GM18511 (cell line): ENCODE measurements at regions not wholly inside any gene's neighbourhood (a gene's known extent, or its start where the extent isn't known, plus 50 kb on each side); places are given as distances from the start of the nearest gene placed in this dataset.

Experiments used
- ATAC-seq: cut with Tn5 transposase; IDR thresholded peaks from one replicate; pipeline ENCODE4 v1.9.1; 2021; ENCODE audit warnings: mild to moderate bottlenecking, moderate library complexity; ENCODE audit not compliant: unreplicated experiment

DNA sequence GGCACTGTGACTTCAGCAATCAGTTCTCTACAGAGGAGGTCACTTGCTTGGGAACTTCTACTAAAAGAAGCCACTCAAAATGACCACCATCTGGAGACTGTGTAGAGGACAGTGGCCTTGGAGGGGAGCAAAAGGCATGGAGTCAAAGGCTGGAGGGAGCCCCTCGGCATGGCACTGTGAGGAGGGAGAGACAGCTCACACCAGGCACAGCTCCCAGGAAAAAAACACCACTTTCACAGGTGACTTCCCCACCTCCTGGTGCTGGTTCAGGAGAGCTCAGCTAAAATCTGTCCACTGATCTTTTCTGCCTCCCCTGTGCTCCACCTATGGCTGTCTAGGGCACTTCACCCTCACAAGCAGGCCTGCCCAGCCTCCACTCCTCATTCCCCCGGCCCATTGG lies 649.4 kb upstream of the MGMT start:
- no peak for ATAC-seq

DNA sequence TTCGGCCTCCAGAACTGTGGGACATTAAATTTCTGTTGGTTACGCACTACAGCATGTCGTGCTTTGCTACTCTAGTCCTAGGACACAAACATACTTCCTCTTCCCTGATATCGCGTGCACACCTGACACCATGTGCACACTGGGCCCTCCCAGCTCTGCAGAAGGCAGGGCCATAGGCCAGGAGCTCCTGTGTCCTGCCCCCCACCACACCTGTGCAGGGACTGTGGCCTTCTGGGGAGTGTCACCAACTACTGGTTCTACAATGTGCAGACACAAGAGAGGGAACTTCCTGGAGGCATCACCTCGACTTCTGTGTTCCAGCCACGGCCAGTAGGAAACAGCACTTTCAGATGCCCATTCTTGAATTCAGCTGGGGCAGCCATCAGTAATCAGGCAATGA lies 646.4 kb upstream of the MGMT start:
- no peak for ATAC-seq

DNA sequence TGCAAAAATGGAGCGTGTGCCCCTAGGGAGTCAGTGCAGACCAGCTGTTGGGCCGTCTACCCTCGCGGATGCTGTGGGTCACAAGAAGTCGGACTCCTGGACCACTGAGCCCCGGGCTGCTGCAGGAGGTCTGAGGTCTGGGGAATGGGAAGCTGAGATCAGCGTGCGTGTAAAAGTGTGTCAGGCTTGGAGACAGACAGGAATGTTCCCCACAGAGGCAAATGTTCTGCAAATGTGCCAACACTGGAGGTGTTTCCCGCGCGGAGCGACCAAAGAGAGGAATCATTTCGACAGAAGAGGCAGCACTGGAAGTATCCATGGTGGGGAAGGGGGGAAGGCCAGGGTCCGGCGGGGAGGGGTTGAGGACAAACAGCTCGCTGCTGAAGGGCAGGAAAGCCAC lies 643.8 kb upstream of the MGMT start:
- ATAC-seq, result no peak

DNA sequence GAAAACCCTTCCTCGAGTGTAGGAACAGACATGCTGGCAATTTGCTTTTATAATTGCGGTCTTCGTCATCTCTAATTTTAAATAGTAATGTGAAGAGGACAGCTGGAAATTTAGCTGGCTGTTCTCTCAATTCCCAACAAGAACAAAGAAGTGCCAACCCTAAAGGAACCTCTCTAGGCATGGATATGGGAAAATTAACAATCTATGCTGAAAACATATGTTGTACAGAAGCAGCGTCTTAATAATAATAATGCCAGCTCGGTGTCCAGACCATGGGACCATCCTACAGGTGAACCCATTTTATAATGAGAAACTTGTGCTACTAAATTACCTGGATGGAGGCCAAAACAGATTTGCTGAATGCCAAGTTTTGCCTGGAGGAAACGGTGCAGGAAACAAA lies 641.4 kb upstream of the MGMT start:
- ATAC-seq, result no peak

DNA sequence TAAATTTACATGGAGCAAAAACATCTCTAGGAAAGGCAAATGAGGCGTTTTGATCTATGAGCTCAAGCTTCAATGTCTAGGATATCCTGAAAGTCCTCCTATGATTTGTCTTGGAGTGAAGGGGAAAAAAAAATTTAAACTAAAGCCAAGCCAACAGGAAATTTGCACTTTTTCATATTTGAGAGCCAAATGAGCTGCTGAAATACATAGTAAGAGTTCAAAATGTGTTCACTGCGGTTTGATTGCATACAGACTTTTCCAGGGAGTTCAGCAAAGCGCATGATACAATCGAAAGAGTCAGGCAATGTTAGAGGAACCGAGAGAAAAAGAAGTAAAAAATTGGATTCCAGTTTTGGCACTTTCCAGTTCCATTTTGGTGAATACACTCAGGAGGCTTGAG lies 633.4 kb upstream of the MGMT start:
- ATAC-seq, result no peak

DNA sequence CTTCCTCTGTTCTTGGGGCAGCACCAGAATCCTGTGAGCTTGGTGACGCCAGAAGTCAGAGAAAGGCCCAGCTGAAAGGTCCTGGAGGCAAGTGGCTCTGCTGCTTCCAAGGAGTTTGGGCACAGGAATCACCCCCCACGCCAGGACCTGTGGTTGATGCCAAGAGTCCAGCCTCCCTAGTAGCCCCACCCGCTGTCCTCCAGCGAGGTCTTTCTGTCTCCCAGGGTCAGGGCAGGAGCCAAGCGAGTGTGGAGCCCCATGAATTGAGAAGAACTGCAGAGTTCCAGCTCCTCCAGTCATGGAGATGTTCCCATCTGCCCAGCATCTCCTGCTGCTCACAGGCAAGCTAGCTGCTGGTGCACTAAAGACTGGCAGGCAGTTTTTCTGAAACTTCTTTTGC lies 631.7 kb upstream of the MGMT start:
- ATAC-seq, result no peak

DNA sequence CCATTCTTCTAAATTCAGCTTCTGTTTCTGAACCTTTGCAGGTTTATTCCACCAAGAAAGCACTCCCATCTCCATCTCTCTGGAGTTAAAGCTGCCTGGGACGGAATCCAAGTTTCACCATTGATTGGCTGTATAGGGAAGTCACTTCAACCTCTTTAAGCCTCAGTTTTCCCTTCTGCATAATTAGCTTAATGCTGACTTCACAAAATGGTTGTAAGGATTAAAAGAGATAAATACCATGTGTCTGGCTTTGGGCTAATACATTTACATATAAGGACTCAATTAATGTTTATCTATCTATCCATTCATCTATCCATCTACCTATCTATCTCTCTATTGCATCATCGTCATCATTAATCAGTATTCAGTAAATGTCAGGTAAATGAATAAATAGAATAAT lies 629.6 kb upstream of the MGMT start:
- no peak for ATAC-seq

DNA sequence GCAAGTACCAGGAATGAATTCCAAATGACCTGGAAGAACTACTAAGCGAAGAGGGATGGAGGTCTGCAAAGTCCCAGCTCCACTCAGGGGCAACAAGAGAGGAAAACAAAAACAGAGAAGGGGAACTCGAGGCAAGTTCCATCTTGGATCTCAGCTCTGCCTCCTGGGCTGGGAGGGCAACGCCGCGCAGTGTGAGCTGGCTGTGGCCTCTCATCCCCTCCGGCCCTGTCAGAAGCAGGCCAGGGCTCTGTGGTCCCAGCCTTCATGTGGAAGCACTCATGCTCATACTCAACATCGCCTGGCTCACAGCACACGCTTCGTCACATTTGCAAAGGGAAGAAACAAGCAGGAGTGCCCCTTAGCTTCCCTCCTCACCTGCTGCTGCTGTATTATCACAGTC lies 627.9 kb upstream of the MGMT start:
- ATAC-seq, result no peak

DNA sequence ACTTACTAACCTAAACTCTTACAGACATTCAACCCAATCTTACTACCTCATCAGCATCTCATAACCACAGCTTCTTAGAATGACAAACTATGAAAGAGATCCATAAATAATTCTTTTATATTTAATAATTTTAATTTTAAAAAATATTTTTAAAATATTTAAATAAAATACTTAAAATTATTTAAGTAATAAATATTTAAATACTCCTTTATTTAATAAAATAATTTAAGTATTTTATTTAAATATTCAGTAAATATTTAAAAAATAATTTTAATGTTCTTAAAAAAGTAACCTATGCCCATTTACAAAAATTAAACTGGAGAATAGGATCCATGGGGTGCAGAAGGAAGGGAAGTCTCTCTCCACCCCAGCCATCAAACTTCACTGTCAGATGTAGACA lies 627.3 kb upstream of the MGMT start:
- no peak for ATAC-seq

DNA sequence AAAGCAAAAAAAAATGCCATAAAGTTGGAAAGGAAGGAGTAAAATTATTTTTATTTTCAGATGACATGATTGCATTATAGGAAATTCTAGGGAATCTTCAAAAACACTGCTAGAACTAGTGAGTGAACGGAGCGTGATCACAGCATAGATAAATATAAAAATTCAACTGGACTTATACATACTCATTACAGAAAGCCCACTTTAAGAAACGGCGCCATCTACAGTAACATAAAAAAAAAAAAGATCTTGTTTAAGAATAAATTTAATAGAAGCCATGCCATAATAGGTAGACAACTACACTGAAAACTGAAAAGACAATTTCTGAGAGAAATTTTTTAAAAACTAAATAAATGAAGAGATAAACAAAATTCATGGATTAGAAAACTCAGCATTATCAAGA lies 623.1 kb upstream of the MGMT start:
- no peak for ATAC-seq

DNA sequence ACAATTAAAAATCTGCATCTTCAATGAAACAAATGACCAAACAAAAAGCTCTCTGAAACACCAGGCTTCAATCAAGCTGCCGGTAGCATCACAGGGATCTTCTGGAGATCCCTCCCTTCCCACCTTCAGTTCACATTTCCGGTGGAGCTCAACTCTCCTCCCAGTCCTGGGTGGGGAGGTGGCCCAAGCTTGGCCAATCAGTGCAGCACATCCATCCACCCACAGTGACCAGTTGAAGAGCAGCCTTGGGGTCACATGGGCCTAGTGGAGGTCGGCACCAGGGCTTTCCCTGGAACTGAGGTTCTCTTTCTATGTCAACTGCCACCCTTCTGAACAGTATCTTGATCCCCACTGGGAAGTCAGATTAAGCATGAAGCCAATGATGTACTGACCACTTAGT lies 620.1 kb upstream of the MGMT start:
- ATAC-seq, result no peak

DNA sequence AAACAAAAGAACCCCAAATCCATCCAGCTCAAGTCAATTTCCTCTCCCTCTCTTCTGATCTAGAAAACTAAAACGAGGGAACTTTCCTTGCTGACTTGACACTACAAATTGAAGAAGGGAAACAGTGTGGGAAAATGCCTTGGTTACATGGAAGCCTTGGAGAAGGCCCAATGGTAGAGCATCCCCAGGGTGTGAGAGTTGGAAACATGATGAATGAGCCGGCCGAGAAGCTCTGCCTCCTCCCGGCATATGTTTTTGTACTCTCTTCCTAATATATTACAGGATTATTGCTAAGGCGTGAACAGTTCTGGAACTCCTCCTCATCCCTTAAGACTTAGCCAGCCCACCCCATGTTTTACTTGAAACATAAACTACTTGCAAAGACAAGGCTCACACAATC lies 618.2 kb upstream of the MGMT start:
- no peak for ATAC-seq

DNA sequence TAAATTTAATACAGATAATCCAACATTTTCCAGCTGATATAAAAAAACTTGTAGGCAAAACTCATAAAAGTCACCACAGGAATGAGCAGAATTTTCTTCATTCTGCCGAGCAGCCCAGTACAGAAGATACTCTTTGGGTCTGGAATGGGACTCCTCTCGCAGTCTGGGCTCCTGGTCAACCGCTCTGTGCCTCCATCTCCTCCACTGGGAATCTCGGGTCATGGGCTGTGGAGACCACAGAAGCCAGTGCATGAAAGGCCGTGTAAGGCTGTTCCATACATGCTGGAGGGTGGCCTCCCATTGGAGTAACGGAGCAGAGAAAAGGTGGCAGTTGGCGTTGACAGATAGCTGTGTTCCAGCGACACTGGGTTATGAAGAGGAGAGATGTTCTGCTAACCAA lies 616.4 kb upstream of the MGMT start:
- ATAC-seq, result no peak

DNA sequence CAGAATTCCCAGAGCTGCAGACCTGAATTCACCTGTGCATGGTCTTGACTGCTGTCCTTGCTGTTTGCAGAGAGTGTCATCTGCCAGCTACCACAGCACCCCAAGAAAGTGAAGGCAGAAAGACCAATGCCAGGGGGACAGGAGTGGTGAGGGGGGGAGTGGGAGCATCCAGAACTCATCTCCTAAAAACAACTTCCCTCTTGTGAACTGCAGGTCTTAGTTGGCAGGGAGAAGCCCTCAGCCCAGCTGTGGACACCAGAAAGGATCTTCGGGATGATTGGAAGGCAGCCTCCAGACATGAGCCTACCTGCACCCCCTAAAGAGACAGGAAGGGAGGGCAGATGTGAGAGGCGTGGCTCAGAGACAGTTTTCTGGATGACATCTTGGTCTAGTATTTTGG lies 615.8 kb upstream of the MGMT start:
- no peak for ATAC-seq

DNA sequence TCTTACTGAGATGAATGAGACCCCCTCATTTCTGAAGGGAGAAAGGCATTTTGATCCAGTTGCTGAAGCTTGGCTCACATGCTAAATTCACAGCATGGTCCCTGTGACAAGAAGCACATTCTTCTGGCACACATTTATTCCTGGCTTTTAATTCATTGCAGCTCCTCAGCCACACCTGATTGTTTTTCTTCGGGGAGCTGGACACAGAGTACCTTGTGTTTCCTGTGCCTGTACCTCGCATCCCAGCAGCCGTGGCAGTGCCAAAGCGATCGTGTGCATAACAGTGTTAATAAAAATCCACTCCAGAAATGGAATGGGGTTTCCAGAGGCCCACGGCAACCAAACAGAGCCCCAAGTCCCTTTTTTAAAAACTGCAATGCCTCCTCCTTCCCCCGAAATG lies 615.3 kb upstream of the MGMT start:
- no peak for ATAC-seq

DNA sequence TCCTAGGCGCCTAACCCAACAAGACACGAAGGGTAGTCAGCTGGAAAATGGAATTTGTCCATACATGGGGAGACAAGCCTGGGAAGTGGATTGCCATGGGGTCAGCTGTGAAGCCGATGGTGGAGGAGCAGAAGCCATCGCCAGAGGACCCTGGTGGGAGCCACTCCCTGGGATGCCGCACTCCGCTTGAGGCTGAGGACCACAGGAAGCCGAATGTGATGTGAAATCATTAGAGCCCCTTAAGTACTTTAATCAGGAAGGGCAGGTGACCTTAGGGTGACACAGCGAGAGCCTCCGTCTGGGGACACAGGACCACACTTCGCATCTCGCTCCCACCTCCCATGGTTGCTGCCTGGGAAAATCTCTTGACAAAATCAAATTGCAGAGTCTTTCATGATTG lies 614.6 kb upstream of the MGMT start:
- no peak for ATAC-seq

DNA sequence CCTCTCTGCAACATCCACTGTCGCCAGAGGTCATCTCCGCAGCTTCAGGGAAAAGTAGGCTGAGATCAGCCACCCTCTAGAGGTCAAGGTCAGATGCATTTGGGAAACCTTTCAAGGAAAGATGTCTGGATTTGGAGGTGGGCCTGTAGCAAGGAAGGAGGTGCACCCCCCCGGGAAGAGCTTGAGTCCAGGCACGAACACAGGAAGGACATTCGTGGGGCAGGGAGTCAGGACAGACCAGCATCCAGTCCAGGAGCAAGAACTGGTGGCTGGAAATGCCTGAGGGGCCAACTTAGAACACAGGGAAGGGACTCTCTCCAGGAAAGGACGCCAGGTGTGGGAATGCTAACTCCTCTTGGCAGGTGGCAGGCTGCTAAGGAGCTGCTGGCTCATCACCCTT lies 614.1 kb upstream of the MGMT start:
- no peak for ATAC-seq

DNA sequence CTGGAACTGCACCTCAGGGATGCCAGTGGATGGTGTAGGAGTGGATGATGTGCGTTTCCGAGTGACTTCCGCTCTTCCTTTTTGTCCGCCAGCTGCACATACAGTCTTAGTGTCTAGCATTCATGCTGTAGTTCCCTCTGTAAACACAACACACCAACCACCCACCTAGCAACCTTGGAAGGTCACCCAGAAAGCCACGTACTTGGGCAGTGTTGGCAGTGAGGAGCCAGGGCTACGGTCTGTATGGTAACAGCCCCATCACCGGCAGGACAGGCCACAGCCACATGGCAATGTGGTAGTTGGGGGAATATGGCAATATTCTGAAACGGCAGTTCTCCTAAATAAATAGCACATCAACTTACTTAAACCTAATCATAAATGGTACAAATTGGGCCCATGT lies 613.5 kb upstream of the MGMT start:
- no peak for ATAC-seq

DNA sequence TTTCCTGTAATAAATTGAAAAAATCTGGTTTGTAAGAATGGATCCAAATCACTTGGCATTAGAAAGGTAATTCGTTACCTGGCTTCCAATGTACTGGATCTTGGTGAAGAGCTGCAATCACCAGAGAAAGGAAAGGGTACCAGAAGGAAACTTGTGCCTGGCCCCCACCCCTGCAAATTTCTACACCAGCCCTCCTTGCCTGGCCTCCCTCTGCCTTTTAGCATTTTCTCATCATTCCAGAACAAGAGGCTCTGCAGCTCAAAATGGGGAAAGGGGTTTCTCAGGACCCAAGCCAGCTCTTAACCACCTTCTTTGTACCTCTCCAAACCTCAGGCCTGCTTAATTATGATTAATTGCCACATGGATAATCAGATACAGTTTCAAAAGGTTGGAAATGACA lies 612.8 kb upstream of the MGMT start:
- no peak for ATAC-seq

DNA sequence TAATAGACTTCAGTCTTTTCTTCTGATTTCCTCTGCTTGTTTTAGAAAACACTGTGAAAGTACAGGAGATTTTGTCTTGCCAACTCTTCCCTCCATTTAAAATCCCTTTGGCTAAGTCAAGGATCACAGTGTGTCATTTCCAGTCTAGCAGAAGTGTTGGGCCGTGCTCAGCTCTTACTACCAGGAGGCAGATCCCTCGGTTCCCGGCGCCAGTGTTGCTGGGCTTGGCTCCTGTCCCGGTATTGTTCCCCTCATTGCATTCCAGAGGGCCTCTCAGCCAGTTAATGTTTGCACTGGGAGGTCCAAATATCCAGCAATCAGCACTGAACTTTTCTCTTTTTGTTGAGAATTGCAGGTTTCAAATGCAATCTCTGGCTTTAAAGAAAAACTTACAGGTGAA lies 612.1 kb upstream of the MGMT start:
- no peak for ATAC-seq

DNA sequence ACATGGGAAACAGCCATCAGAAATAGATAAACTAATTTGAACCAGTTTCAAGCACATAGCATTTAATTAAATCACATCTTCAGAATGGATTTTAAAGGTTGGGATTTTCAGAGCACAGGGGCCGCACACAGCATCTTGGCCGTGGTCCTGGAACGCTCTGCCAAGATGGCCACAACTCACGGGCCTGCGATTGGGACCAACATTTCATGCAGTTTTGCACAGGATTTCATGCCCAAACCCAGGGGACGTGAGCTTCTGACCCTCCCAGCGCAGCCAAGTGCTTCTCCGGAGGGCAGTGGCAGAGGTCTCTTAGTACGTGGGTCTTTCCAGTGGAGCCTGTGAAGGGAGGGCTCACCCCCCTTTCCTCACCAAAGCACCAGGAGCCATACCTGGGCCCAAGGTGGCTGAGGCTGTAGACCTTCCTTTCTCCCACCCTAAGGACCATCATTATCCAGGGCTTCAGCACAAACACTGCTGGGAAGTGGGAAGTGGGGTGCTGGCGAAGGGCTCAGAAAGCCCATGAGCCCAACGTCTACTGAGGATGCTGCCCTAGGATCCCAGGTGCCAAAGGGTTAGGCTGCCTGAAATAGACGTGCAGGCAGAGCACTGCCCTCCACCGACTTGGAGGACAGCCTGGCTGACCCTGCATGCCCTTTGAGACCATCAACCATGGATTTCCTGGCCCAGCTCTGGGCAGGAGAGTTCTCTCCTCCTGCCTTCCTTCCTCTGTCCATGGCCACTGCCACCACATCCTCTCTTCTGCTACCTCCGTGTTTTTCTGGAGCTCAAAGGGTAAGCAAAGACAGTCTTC lies 611.2 kb upstream of the MGMT start:
- no peak for ATAC-seq

DNA sequence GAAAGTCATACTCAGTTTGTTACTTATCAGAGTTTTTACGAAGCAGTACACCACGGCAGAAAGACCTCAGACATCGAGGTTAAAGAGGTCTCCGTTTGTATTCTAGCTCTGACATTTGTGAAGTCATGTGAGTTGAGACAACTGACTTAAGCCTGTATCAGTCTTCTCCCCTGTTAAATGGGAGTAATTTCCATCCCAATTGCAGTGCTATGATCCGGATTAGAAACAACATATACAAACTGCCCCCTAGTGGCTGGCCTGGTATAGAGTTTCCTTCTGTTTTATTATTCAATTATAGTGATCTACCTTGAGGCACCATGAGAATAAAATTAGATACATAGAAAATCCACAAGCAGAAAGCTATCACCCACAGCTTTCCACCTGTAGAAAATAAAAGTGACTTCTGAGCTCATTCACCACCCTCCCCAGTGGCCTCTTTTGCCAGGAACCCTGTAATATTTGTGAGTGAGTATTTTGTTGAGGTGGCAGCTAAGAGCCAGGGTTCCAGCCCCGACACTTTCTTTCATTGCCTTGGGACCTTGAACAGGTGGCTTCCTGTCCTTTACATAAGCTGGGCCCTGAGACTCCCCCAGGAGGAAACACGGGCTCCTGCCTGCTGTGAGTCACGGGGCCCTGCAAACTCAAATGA lies 607.2 kb upstream of the MGMT start:
- no peak for ATAC-seq

DNA sequence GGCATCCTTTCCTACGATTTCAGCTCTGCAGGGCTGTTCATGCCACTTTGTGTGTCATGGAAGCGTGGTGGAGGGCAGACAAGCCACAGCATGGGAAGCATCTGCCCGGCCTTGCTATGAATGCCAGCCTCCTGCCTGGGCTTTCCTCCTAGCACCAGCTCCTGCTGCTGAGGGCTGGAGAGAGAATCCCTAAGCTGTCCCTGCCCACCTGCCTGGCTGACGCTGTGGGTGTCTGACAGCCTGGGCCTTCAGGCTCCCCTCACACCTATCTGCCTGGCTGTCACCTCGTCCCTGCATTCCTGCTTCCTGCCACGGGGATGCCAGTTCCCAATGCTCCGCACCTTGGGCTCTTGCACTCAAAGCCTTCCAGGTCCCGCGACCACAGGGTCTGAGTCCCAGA lies 606.5 kb upstream of the MGMT start:
- ATAC-seq, result no peak
